CD4-positive, alpha-beta T cell (primary cell): ENCODE measurements at regions not wholly inside any gene's neighbourhood (a gene's known extent, or its start where the extent isn't known, plus 50 kb on each side); places are given as distances from the start of the nearest gene placed in this dataset.

Source experiments
- ATAC-seq: fragments of 200-7000 bp; cut with Tn5 transposase; one replicate; pipeline ENCODE4 v1.10.0; 2022; ENCODE audit warnings: mild to moderate bottlenecking; ENCODE audit not compliant: poor library complexity
- CTCF ChIA-PET: fragments of 350-600 bp; sonication (Branson Sonifier 250); formaldehyde crosslinking; loops from one replicate; lab custom pipeline; 2021; ENCODE audit warnings: antibody characterized with exemption, inconsistent platforms; lab: Charles Lee
- POLR2A ChIA-PET: fragments of 350-600 bp; sonication (Branson Sonifier 250); formaldehyde crosslinking; loops from one replicate; lab custom pipeline; 2021; ENCODE audit warnings: antibody characterized with exemption, inconsistent platforms; lab: Charles Lee
- DNase-seq, 14 experiments: peaks; one replicate each; pipeline ENCODE4 v3.0.0-alpha.2; 2013 to 2020; ENCODE audit warnings: mixed read lengths in 2 of 14
- H3K27ac ChIP-seq, 2 donors: one replicate each; pipeline versions ENCODE4 v1.5.1 to v1.7.0; 2013; ENCODE audit warnings: low read length in 2 of 2, low read depth in 1 of 2, mild to moderate bottlenecking in 1 of 2
- H3K27me3 ChIP-seq, 2 experiments: 1 replicate in 1 of 2; 2 replicates in 1 of 2; pipeline versions ENCODE4 v1.6.1 to v1.7.0; 2013; ENCODE audit warnings: low read length in 2 of 2, control low read depth in 1 of 2, mild to moderate bottlenecking in 1 of 2, moderate library complexity in 1 of 2; ENCODE audit not compliant: insufficient read depth in 2 of 2, control insufficient read depth in 1 of 2
- H3K36me3 ChIP-seq: one replicate; pipeline ENCODE4 v1.6.1; 2013; ENCODE audit warnings: low read length, control low read depth; ENCODE audit not compliant: insufficient read depth
- H3K4me1 ChIP-seq: one replicate; pipeline ENCODE4 v1.6.1; 2013; ENCODE audit warnings: low read length, control low read depth; ENCODE audit not compliant: insufficient read depth
- H3K4me3 ChIP-seq: one replicate; pipeline ENCODE4 v1.5.1; 2013; ENCODE audit warnings: mild to moderate bottlenecking, low read length, moderate library complexity
- H3K9me3 ChIP-seq, 2 experiments: 1 replicate in 1 of 2; 2 replicates in 1 of 2; pipeline versions ENCODE4 v1.6.1 to v1.7.0; 2013; ENCODE audit warnings: low read length in 2 of 2, mild to moderate bottlenecking in 2 of 2, control low read depth in 1 of 2, moderate library complexity in 1 of 2; ENCODE audit not compliant: control insufficient read depth in 1 of 2, insufficient read depth in 1 of 2
- H3K27ac Mint-ChIP-seq: one replicate; pipeline ENCODE4 v1.8.0; 2020; ENCODE audit warnings: mixed read lengths
- H3K27me3 Mint-ChIP-seq: one replicate; pipeline ENCODE4 v1.8.0; 2021; ENCODE audit warnings: mixed read lengths
- H3K36me3 Mint-ChIP-seq: one replicate; pipeline ENCODE4 v1.8.0; 2021; ENCODE audit warnings: low read depth, mixed read lengths
- H3K4me1 Mint-ChIP-seq: one replicate; pipeline ENCODE4 v1.8.0; 2021; ENCODE audit warnings: low read depth, mixed read lengths
- H3K4me3 Mint-ChIP-seq: one replicate; pipeline ENCODE4 v1.8.0; 2020; ENCODE audit warnings: mild to moderate bottlenecking, mixed read lengths
- H3K9me3 Mint-ChIP-seq: one replicate; pipeline ENCODE4 v1.8.0; 2020; ENCODE audit warnings: mixed read lengths
- CTCF ChIP-seq: fragments of 200-600 bp; IDR thresholded peaks from one replicate; pipeline ENCODE4 v1.8.0; 2022; ENCODE audit warnings: antibody characterized with exemption, mild to moderate bottlenecking
- intact Hi-C, 2 experiments: fragments of 100-400 bp; cut with DNase I in 1 of 2; cut with micrococcal nuclease in 1 of 2; formaldehyde crosslinking; loops; one replicate each; pipeline versions ENCODE4 v1.15.1 to v1.9.0; 2023 to 2025; cut with DNase I, micrococcal nuclease

- CTCF ChIA-PET = no interaction called here
- ATAC-seq = no peak
- intact Hi-C loops = no loop called here
Observed at GRCh38 chr9:107737610-107737986, 248.0 kb upstream of the KLF4 start.

GRCh38 chr9:107735821-107736220 is 246.3 kb upstream of the KLF4 start:
- Histone ChIP-seq H3K4me1 (no peaks in the 10 kb centered on the region), H3K36me3 (no peaks in the 10 kb centered on the region), H3K9me3 (peaks cover 0 to 6% of the 10 kb centered on the region in 2 experiments), H3K27me3 (no peaks in the 10 kb centered on the region), H3K4me3 (no peak overlapping the region), H3K27ac (no peak overlapping the region)
- Mint-ChIP-seq H3K9me3 (no peaks in the 10 kb centered on the region), H3K4me3 (no peak overlapping the region), H3K27ac (no peak overlapping the region), H3K27me3 (no peaks in the 10 kb centered on the region), H3K36me3 (no peaks in the 10 kb centered on the region), H3K4me1 (no peaks in the 10 kb centered on the region)
- intact Hi-C loops = no loop called here
- no peak for TF ChIP-seq CTCF
- CTCF ChIA-PET = no interaction called here
- DNase-seq (no peak), ATAC-seq (no peak)
- POLR2A ChIA-PET = no interaction called here

More at GRCh38 chr9:107737610-107737986, 248.0 kb upstream of the KLF4 start:
- no peaks in the 10 kb centered on the region for H3K36me3 Mint-ChIP-seq
- no peak overlapping the region for H3K4me3 Mint-ChIP-seq
- Histone ChIP-seq H3K9me3 (peaks cover 0 to 9% of the 10 kb centered on the region in 2 experiments), H3K4me1 (no peaks in the 10 kb centered on the region), H3K4me3 (no peak overlapping the region), H3K36me3 (no peaks in the 10 kb centered on the region), H3K27ac (no peak overlapping the region), H3K27me3 (no peaks in the 10 kb centered on the region)
- POLR2A ChIA-PET = no interaction called here
- no peak overlapping the region for H3K27ac Mint-ChIP-seq
- H3K27me3 Mint-ChIP-seq = no peaks in the 10 kb centered on the region
- no peaks in the 10 kb centered on the region for H3K9me3 Mint-ChIP-seq
- TF ChIP-seq CTCF = no peak
- H3K4me1 Mint-ChIP-seq = no peaks in the 10 kb centered on the region
- no peak for DNase-seq

- Mint-ChIP-seq H3K4me1 (no peaks in the 10 kb centered on the region), H3K9me3 (no peaks in the 10 kb centered on the region), H3K4me3 (no peak overlapping the region), H3K27me3 (no peaks in the 10 kb centered on the region), H3K36me3 (no peaks in the 10 kb centered on the region), H3K27ac (no peak overlapping the region)
- peaks cover 0 to 1% of the 10 kb centered on the region in 2 experiments for H3K9me3 ChIP-seq
- ATAC-seq (no peak), DNase-seq (no peak)
- ChIA-PET POLR2A (no interaction called here), CTCF (no interaction called here)
- H3K4me3 ChIP-seq = no peak overlapping the region
- no peaks in the 10 kb centered on the region for H3K27me3 ChIP-seq
- no peak for TF ChIP-seq CTCF
- no peaks in the 10 kb centered on the region for H3K36me3 ChIP-seq
- no peaks in the 10 kb centered on the region for H3K4me1 ChIP-seq
- intact Hi-C loops = no loop called here
- no peak overlapping the region for H3K27ac ChIP-seq
Observed at GRCh38 chr9:107734256-107735013, 244.9 kb upstream of the KLF4 start.
